GM18511 (cell line): ENCODE measurements at regions not wholly inside any gene's neighbourhood (a gene's known extent, or its start where the extent isn't known, plus 50 kb on each side); places are given as distances from the start of the nearest gene placed in this dataset.

Experiments
- ATAC-seq: cut with Tn5 transposase; IDR thresholded peaks from one replicate; pipeline ENCODE4 v1.9.1; 2021; ENCODE audit warnings: mild to moderate bottlenecking, moderate library complexity; ENCODE audit not compliant: unreplicated experiment

DNA sequence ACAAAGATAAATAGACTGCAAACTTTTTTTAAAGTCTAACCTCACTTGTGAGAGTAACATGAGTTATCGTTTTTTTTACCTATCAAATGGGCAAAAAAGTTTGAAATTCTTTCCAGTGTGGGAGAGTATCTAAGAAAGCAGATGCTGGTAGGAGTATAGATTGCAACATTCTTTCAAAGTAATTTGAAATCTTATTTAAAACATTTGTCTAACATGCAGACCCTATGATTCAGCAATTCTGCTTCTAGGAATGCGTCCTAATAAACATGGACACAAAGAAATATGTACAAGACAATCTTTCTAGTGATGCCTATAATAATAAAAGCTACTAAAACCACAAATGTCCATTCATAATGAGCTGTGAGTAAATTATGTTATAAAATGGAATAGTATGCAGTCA lies 110.4 kb upstream of the TMCC3 start:
- no peak for ATAC-seq

DNA sequence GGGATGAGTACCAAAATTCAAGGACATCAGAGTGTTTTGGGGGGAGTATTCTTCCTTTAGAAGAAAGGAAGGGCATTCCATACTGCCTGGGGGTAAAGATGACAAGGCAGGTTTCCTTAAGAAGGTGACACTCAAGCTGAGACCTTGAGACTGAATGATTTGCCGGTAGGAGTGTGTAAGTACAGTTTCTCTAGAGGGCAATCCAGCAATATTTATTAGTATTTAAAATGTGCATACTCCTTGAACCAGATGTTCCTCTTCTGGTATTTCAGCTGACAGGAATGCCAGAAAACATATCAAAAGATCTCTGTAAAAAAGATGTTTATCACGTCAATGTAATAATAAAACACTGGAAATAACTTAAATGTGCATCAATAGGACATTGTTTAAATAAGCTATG lies 106.4 kb upstream of the TMCC3 start:
- ATAC-seq, result no peak

DNA sequence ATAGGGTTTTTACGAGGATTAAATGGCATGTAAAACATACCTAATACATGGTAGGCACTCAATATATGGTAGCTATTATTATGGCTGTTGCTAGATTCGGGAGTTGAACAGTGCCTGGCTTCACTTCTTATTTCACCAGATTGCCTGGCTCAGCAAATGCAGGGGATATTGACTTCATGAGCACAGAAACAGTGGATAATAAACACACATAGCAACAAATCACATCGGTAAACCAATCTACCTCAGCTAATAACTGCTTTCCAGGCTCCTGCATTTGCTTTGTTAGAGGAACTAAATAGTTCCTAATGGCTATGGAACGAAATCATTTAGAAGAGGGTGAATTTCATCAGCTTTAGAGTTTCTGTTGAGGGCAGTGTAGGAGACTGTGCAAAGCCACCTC lies 105.2 kb upstream of the TMCC3 start:
- no peak for ATAC-seq

DNA sequence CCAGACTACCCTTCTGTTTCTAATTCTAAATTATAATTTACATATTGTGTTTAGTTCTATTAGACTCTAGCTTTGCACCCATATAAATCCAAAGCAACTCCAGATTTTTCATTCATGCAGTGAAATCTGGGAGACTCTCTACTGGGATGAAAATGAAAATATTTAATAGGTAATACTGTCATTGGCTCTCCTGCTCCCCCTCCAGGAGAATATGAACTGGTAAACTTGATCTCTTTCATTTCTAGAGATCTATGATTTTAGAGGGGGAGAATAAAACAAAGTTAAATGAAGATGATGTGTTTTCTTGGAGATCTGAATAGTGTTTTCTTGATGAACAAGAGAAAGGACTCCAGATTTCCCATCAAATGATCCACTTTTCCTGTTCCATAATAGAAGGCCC lies 104.3 kb upstream of the TMCC3 start:
- no peak for ATAC-seq

DNA sequence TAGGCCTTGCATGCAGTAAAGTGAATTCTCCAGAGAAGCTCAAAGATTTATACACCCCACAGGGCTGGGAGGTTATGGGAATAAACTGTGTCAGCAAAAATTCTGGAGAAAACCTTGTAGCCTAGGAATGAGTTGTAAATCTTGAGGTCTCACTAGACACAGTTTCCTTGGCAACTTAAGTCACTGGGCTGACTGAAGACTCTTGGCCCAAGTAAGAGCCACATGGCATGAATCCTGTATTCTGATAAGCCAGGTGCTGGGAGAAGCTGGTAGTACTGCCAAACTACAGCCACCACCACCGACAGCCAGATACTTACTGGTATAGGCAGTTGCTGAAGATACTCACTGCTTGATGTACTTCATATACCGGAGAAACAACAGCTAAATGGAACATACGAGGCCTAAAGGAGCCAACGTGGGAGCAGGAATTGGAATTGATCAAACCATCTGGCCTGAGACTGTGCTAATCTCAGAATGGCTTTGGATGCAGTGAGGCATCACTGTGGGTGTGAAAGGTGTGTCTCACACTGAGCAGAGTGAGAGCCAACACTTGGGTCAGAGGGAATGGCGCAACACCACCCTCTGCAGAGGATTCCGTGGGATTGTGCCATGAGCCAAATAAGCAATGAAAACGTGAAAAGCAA lies 102.8 kb upstream of the TMCC3 start:
- ATAC-seq, result no peak

DNA sequence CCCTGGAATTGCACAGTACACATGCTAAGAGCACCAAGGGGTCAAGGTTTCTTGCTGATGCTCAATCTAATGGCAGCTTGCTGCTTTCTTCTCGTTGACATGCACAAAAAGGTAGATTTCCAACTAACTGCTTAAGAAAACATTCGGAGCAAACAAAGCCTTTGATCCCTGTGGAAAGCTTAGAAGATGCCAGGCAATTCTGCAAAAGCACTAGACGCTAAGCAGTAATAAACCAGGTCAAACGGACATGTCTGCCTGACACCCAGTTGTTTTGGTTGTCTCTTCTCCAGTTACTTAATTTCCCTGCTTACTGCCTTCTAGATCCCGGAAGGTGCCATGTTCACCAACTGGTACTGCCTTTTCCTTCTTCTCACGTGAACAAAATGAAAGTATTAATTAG lies 100.5 kb upstream of the TMCC3 start:
- ATAC-seq, result no peak

DNA sequence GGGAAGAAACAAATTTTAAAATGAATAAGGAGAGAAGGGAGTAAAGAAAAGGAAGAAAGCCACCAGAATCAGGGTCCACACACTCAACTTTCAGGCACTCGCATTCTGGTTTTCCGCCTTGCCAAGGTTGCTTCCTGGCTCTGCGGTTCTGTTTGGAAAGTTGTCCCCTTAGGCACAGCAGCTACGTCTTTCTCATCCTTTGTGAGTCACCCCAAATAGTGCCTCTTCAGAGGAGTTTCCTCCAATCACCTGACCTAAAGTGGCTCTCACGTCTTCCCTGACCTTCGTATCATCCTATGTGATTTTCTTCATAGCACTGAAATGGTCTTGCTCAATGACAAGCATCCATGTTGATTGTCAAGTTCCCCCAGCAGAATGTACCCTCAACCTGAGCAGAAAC lies 99.5 kb upstream of the TMCC3 start:
- ATAC-seq, result no peak

DNA sequence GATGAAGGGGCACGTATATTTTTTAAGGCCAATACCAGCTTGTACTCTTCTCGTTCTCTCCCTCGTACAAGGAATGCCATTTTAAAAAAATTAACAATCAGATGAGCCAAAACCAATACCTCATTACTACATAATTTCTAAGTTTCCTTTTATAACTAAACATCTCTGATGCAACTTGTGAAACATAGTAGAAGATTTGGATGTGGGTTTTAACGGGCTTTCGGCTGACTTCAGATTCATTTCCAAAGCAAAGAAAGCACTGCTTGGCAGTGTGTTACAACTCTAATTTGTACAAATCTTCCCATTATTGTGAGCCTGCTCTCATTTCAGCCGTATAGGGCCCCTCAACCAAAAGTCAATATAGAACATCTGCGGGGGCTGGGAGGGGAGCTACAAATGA lies 99.1 kb upstream of the TMCC3 start:
- no peak for ATAC-seq

DNA sequence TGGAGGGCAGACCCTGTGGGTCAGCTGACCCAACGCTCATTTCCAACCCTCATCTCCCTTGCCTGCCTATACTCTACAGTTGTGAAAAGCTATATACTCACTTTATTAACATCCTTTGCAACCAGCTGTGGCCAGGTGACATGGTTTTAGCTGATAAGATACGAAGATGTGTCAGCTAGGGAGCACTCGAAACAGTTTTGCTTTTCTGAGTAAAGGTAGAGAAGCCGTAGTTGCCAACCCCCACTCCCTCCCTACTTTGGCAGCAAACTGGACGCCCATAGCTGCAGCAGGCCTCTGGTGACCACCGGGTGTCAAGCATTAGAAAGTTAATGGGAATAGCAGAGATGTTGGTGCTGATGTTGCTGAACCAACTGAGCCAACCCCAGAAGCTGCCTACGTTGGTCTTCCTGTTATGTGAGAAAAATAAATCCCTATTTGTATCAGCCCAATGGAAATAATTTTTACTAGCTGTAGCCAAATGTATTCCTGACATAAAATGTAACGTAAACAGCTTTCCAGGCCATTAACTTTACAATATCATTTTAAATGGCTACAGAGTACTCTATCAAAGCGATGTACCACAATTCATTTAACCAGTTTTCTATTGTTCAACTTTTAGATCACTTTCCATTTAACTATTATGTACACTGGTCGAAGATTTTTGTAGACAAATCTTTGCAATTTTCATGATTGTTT lies 98.5 kb upstream of the TMCC3 start:
- ATAC-seq, result no peak

DNA sequence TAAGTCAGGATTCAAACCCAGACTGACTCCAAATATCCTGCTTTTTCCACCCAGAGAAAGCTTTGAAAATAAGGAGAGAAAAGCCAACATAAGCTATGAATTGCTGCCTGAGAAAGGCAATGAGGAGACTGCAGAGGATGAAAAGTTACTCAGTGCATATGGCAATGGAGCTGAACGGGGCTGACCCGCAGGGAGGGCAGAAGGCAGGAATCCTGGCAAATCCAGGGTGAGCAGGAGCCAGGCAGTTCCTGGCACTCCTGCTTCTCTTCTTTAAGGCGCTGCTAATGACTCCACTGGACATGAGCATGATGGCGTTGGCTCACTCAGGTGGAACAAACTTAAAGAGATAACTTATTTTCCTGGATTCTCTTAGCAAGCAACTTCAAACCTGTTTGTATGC lies 95.2 kb upstream of the TMCC3 start:
- no peak for ATAC-seq

DNA sequence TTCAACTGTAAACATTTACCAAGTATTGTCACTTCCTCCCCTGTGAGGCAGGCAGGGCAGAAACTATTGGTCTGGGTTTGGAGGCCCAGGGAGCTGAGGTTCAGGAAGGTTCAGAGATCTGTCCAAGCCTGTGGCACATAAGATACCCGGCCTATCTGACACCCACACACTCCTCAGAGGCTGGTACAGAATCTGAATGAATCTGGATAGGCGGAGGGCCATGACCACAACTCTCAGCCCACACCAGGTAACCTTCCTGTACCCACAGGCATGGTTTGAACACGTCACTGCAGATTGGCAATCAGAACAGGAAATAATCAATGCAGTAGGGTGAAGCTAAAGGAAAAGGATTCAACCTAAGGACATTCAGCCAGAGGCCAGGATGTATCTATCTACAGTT lies 92.8 kb upstream of the TMCC3 start:
- no peak for ATAC-seq

DNA sequence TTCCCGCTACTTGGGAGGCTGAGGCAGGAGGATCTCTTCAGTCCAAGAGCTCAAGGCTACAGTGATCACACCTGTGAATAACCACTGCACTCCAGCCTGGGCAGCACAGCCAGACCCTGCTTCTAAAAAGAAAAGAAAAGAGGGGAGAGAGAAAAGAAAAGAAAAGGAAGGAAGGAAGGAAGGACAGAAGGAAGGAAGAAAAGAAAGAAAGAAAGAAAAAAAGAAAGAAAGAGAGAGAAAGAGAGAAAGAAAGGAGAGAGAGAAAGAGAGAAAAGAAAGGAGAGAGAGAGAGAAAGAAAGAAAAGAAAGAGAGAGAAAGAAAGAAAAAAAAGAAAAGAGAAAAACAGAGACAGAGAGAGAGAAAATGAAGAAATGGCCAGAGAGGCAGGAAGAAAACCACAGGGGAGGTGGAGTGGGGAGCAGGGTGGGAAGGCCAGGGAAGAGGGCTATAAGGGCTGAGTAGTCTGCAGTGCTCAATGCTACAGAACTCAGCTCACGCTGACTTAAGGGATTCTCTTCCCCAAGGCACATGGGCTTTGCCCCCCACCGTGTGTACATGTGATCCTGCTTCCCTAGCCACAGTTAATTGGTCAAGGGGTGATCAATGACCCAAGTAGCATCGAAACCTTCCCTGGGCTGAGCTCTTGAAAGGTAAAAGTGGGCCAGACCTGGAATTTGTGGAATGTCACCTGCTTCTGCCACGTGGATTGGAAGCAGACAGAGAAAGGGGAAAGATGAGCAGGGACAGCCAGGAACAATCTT lies 90.4 kb upstream of the TMCC3 start:
- no peak for ATAC-seq

DNA sequence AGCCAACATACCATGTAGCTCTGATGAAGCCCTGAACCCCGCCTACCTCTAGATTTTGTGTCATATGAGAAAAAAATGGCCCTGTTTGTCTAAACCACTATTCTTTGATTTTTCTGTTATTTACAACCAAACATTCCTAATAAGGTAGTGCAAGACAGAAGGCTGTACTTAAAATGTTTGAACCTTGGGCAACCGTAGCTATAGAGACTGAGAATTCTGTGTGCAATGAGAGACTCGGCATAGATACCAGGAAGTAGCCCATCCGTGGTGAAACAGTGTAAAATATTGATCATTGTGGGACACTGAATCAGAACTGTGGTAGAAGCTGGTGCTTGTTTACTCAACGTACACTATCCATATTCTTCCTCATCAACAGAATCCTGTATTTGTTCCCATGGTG lies 86.5 kb upstream of the TMCC3 start:
- ATAC-seq, result no peak

DNA sequence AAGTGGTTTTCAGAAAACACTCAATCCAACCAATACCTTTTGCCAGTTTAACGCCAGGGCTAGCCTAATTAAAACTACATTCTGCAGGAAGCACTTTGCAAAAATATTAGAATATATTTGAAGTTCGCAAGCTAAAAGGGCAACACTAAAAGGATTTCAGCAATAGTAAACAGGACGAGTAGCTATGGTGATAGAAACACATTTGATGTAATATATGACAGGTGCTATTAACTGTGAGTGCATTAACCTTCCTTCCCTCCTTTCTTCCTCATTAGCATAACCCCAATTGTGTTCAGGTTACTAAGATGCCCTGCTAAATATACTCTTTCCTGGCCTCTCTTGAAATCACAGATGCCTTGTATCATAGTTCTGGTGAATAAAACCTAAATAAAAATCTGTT lies 85.6 kb upstream of the TMCC3 start:
- ATAC-seq, result no peak

DNA sequence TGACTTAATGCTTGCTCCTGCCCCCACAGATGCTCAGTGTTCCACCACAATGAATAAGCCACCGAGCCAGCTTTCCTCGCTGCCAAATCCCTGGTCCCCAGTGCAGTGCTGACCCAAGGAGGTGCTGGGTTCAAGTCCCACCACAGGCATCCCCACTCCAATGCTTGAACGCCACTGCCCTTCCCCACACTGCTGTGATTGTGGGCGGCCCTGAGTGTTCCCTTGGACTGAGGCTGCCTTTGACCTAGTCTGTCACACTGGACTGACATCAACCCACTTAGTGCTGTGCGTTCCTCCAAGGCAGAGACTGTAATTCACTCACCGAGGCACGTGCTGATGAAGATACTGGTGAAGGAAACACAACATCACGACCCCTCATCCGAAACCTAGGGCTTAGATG lies 83.4 kb upstream of the TMCC3 start:
- no peak for ATAC-seq

DNA sequence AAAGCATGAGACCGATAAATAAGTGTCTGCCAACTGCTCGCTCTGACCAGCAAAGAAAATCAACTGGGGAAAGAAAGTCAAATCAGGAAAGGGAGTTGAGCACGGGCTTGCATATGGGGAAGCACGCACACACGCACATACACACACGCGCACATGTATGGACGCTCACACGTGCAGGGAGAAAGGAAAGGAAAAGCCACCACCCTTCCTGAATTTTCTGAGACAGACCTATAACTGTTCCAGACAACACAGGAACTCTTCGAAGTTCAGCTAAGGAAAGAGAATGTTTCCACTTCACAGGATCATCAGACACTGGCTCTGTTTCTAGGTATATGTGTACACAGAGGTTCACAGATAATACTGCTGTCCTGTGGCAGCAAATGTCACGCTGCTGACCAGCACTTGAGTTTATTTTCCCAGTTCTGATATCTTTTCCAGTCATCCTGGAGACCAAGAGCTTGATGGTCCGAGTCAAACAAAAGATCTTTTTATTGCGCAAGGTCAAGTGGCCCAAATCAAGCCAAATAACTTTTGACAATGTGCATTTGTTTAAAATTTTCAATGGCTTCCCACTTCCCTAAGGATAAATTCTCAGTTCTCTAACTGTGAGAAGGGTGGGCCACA lies 82.1 kb upstream of the TMCC3 start:
- ATAC-seq, result no peak

DNA sequence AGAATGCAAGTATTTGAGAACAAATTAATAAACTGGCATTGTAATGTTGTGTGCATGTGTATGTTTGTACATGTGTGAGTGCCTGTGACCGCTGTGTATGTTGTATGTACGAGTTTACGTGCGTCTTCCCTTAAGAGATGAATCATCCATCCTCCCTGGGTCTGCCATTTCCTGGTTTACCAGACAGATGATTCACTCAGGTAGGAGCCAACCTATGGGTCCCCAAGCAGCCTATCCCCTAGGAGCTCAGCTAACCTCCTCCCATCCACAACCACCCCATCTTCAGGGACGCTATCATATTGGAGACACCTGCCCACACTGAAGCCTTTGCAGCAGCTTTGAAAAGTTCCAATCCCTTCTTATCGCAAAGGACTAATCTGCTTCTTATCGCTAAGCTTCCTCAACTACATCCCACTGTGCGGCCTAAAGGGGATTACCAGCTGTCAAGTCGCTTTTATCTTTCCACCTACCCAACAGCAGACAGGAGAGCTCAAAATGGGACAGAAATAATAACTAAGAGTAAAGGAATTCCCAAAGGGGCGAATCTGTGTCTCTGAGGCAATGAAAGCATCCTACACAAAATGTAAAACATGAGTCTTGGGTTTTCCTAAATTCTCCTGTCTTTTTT lies 81.5 kb upstream of the TMCC3 start:
- no peak for ATAC-seq

DNA sequence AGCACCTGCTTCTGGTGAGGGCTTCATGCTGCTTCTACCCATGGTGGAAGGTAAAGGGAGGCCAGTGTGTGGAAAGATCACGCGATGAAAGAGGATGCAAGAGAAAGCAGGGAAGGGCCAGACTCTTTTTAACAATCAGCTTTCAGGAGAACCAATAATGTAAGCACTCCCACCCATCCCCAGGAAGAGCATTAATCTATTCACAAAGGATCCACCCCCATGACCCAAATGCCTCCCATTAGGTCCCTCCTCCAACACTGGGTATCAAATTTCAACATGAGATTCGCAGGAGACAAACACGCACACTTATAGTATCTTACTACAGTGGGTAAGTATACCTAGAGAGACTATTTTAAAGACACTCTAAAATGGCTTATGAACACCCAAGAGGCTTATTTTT lies 80.5 kb upstream of the TMCC3 start:
- ATAC-seq, result no peak

DNA sequence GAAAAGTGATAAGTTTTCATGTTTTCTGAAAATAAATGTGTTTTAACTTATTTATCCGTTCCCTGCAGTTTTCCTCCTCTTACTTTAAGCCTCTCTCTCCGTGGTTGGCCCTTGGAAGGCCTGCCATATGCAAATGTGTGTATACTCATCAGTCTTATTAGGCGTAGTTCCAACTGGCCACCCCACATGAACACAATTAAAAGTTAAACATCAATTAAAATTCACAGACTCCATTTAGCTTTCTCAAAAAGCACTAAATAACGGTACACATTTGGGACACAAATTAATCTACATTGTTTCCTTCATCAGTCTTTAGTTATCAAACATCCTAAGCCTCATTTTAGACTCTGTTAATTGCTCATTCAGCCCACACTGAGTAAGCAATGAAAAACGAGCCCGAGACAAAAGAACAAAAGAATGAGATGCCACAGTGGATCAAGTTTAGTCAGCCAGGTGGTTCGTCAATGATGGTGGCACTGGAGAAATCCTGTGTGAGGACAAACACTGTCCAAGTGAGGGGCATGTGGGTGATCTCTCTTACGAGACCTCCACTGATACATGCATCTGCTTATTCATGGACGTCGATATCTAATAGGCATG lies 76.0 kb upstream of the TMCC3 start:
- ATAC-seq, result no peak

DNA sequence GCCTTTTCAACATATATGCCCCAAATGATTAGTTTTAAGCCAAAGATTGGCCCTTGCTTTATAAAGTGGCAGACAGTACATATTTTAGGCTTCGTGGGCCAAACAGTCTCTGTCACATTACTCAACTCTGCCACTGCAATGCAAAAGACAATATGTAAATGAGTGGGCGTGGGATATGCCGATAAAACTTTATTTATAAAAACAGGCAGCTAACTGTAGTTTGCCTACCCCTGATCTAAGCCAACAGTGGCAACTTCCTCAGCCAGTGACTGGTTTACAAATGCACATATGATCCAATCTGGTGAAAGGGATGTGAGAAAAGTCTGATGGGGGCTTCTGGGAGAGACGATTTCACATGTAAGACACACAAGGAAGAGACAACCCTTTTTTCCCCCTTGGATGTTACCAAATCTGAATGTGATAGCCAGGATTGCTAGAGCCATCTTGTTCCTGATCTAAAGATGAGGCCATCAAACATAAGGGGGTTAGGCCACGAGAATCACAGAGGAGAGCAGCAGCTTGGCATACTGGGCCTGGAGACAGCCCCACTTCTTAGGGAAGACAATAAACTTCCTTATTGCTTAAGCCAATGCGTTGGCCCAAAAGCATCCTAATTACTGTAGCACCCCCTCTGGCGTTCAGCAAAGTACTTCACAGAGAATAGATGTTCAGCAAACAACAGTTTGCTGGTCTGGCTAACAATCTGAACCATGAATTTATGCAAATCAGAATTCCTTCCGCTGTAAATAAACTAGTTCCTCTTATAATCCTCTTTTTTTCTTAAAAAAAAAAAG lies 75.2 kb upstream of the TMCC3 start:
- no peak for ATAC-seq
